ENCODE measurements at regions not wholly inside any gene's neighbourhood (a gene's known extent, or its start where the extent isn't known, plus 50 kb on each side); places are given as distances from the start of the nearest gene placed in this dataset.
A peak's percentile ranks its signal among the peaks of the same experiment; 100 is the strongest.

DNA sequence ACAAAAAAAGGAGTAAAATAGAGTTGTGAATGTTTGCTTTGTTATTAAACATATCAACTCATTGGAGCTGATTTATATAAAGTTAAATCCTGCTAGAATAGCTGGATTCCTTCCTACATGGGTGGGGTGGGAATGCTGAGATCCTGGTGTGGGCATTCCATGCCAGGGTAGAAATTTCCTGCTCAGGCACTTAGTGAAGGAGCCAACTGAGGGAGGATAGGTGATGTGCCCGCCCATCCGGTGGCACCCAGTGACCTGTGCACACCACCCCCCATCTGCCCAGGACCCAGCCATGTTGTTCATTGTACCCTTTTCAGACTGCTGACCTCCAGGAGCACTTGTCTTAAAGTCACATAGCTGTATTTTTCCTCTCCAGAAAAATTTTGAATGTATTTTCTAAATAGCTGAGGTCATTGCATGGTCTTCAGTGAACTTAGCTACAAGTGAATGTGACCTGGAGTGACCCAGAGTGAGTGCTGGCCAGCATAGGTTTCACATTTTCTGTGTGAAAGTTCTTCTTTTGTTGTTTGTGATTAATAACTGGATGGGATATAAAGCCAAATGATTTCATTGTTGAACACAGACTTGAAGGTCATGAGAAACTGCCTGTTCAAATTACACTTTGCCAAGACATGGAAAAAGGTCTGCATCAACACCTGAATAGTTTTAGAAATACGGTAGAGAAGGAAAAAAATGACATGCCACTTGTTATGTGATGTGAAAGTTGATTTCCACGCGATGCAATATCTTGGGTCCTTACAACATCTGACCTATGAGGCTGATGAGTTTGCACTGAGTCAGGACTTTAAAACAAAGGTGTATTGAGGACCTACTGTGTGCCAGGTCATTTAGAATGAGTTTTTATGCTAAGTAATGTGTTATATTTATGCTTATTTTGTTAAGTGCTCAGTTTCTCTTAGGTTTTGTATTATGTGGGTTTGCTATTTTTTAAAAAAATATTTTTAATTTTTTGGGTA, 77.2 kb downstream of the UTRN start (continued):
- peak in 1 of 2 experiments; percentile 40; a peak in 1 of 4 replicates for TF ChIP-seq EP300 (IDR thresholded peaks at IDR 0.05; ENCODE audit: low read depth in 2 of 2, low read length in 2 of 2)
- TF ChIP-seq EP300 (CRISPR knock-in tag; IDR thresholded peaks at IDR 0.05; ENCODE audit: borderline replicate concordance) = no peak
- TF ChIP-seq, protein P1, sequence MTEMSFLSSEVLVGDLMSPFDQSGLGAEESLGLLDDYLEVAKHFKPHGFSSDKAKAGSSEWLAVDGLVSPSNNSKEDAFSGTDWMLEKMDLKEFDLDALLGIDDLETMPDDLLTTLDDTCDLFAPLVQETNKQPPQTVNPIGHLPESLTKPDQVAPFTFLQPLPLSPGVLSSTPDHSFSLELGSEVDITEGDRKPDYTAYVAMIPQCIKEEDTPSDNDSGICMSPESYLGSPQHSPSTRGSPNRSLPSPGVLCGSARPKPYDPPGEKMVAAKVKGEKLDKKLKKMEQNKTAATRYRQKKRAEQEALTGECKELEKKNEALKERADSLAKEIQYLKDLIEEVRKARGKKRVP (CRISPR knock-in tag; IDR thresholded peaks at IDR 0.05) = peak in 1 of 2 experiments; percentile 96; a peak in 2 of 4 replicates
- TF ChIP-seq ZKSCAN1 (IDR thresholded peaks at IDR 0.05; ENCODE audit: low read length) = peak; percentile 99
- TF ChIP-seq, protein P2, sequence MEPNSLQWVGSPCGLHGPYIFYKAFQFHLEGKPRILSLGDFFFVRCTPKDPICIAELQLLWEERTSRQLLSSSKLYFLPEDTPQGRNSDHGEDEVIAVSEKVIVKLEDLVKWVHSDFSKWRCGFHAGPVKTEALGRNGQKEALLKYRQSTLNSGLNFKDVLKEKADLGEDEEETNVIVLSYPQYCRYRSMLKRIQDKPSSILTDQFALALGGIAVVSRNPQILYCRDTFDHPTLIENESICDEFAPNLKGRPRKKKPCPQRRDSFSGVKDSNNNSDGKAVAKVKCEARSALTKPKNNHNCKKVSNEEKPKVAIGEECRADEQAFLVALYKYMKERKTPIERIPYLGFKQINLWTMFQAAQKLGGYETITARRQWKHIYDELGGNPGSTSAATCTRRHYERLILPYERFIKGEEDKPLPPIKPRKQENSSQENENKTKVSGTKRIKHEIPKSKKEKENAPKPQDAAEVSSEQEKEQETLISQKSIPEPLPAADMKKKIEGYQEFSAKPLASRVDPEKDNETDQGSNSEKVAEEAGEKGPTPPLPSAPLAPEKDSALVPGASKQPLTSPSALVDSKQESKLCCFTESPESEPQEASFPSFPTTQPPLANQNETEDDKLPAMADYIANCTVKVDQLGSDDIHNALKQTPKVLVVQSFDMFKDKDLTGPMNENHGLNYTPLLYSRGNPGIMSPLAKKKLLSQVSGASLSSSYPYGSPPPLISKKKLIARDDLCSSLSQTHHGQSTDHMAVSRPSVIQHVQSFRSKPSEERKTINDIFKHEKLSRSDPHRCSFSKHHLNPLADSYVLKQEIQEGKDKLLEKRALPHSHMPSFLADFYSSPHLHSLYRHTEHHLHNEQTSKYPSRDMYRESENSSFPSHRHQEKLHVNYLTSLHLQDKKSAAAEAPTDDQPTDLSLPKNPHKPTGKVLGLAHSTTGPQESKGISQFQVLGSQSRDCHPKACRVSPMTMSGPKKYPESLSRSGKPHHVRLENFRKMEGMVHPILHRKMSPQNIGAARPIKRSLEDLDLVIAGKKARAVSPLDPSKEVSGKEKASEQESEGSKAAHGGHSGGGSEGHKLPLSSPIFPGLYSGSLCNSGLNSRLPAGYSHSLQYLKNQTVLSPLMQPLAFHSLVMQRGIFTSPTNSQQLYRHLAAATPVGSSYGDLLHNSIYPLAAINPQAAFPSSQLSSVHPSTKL (CRISPR knock-in tag; IDR thresholded peaks at IDR 0.05) = no peak
- peak; percentile 45; the same call in 1 of the 2 replicates for TF ChIP-seq RXRA (CRISPR knock-in tag; IDR thresholded peaks at IDR 0.05)
- TF ChIP-seq TGIF2 (CRISPR knock-in tag; IDR thresholded peaks at IDR 0.05) = no peak
- TF ChIP-seq CEBPG (CRISPR knock-in tag; IDR thresholded peaks at IDR 0.05) = peak; percentile 54
- no peak for TF ChIP-seq LCORL (IDR thresholded peaks at IDR 0.05)
- TF ChIP-seq LCORL (CRISPR knock-in tag; IDR thresholded peaks at IDR 0.05) = 0 out of 2 replicates have a peak, but pooled peaks have one; percentile 26
- no peak for TF ChIP-seq ZNF205 (CRISPR knock-in tag; IDR thresholded peaks at IDR 0.05)
- no peak for TF ChIP-seq ZNF496 (CRISPR knock-in tag; IDR thresholded peaks at IDR 0.05; ENCODE audit: insufficient replicate concordance)
- 0 out of 2 replicates have a peak, but pooled peaks have one; percentile 38 for TF ChIP-seq CEBPB (IDR thresholded peaks at IDR 0.05; ENCODE audit: borderline replicate concordance, low read depth, low read length)
- TF ChIP-seq, protein P3, sequence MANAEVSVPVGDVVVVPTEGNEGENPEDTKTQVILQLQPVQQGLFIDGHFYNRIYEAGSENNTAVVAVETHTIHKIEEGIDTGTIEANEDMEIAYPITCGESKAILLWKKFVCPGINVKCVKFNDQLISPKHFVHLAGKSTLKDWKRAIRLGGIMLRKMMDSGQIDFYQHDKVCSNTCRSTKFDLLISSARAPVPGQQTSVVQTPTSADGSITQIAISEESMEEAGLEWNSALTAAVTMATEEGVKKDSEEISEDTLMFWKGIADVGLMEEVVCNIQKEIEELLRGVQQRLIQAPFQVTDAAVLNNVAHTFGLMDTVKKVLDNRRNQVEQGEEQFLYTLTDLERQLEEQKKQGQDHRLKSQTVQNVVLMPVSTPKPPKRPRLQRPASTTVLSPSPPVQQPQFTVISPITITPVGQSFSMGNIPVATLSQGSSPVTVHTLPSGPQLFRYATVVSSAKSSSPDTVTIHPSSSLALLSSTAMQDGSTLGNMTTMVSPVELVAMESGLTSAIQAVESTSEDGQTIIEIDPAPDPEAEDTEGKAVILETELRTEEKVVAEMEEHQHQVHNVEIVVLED (CRISPR knock-in tag; IDR thresholded peaks at IDR 0.05; ENCODE audit: borderline replicate concordance) = no peak
- TF ChIP-seq, protein P4, sequence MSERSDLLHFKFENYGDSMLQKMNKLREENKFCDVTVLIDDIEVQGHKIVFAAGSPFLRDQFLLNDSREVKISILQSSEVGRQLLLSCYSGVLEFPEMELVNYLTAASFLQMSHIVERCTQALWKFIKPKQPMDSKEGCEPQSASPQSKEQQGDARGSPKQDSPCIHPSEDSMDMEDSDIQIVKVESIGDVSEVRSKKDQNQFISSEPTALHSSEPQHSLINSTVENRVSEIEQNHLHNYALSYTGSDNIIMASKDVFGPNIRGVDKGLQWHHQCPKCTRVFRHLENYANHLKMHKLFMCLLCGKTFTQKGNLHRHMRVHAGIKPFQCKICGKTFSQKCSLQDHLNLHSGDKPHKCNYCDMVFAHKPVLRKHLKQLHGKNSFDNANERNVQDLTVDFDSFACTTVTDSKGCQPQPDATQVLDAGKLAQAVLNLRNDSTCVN (CRISPR knock-in tag; IDR thresholded peaks at IDR 0.05; ENCODE audit: borderline replicate concordance) = 0 out of 2 replicates have a peak, but pooled peaks have one; percentile 24
- TF ChIP-seq, protein P5, sequence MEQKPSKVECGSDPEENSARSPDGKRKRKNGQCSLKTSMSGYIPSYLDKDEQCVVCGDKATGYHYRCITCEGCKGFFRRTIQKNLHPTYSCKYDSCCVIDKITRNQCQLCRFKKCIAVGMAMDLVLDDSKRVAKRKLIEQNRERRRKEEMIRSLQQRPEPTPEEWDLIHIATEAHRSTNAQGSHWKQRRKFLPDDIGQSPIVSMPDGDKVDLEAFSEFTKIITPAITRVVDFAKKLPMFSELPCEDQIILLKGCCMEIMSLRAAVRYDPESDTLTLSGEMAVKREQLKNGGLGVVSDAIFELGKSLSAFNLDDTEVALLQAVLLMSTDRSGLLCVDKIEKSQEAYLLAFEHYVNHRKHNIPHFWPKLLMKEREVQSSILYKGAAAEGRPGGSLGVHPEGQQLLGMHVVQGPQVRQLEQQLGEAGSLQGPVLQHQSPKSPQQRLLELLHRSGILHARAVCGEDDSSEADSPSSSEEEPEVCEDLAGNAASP (CRISPR knock-in tag; IDR thresholded peaks at IDR 0.05; ENCODE audit: borderline replicate concordance) = peak; percentile 92; the same call in 1 of the 2 replicates
- no peak for TF ChIP-seq HMGA1 (CRISPR knock-in tag; conservative IDR thresholded peaks at IDR 0.05)
- peak; percentile 70; the same call in 1 of the 2 replicates for TF ChIP-seq MED1 (CRISPR knock-in tag; IDR thresholded peaks at IDR 0.05)

Measured in HepG2 (cell line).